ENCODE measurements at regions not wholly inside any gene's neighbourhood (a gene's known extent, or its start where the extent isn't known, plus 50 kb on each side); places are given as distances from the start of the nearest gene placed in this dataset.

DNA sequence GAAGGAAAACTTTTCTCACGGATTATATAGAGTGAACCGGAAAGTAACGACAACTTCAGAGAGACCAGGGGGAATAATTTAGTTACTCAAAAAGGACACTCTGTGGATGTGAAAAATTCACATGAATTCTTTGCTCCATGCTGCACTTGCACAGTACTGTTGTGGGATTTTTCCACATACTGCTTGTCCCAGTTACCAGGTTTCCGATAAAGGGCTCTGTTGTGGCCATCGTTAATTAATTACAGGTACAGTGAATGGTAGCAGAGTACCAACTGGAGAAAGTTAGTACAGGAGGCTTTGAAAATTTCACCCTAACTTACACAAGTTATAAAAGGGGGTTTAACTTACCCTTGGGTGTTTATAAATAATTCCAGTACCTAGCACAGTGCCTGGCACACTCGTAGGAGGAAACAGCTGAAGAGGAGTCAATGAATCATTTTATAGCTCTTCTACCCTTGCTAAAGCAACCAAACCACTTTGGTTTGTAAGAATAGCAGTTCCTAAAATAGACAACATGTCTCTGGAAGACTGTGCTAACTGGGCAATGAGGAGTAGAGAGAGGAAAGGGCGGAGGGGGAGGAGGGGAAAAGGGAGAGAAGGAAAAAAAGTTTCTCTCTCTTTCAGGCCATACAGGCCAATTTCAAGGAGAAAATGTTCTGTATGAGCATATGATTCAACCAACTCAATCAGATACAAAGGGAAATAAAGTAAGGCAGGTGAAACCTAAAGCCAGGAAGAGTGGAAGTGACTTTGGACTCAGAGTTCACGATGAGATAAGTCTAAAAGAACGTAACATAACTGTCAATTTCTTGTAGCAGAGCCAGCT is 98.3 kb upstream of the MAGI3 start:
- DNase-seq (ENCODE audit: extremely low spot score, unreplicated experiment) = no peak
- no peaks in the 10 kb centered on the region for H3K9me3 Mint-ChIP-seq (ENCODE audit: unreplicated experiment)
- TF ChIP-seq, protein P1, sequence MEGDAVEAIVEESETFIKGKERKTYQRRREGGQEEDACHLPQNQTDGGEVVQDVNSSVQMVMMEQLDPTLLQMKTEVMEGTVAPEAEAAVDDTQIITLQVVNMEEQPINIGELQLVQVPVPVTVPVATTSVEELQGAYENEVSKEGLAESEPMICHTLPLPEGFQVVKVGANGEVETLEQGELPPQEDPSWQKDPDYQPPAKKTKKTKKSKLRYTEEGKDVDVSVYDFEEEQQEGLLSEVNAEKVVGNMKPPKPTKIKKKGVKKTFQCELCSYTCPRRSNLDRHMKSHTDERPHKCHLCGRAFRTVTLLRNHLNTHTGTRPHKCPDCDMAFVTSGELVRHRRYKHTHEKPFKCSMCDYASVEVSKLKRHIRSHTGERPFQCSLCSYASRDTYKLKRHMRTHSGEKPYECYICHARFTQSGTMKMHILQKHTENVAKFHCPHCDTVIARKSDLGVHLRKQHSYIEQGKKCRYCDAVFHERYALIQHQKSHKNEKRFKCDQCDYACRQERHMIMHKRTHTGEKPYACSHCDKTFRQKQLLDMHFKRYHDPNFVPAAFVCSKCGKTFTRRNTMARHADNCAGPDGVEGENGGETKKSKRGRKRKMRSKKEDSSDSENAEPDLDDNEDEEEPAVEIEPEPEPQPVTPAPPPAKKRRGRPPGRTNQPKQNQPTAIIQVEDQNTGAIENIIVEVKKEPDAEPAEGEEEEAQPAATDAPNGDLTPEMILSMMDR (IDR thresholded peaks at IDR 0.05) = no peak
- peaks cover 32% of the 10 kb centered on the region for H3K27me3 Mint-ChIP-seq (ENCODE audit: unreplicated experiment)
- H3K4me3 Mint-ChIP-seq (ENCODE audit: unreplicated experiment) = no peak overlapping the region
- H3K4me1 Mint-ChIP-seq (ENCODE audit: unreplicated experiment) = no peaks in the 10 kb centered on the region
- H3K36me3 Mint-ChIP-seq (ENCODE audit: unreplicated experiment) = no peaks in the 10 kb centered on the region
- H3K27ac Mint-ChIP-seq (ENCODE audit: unreplicated experiment) = no peak overlapping the region

DNA sequence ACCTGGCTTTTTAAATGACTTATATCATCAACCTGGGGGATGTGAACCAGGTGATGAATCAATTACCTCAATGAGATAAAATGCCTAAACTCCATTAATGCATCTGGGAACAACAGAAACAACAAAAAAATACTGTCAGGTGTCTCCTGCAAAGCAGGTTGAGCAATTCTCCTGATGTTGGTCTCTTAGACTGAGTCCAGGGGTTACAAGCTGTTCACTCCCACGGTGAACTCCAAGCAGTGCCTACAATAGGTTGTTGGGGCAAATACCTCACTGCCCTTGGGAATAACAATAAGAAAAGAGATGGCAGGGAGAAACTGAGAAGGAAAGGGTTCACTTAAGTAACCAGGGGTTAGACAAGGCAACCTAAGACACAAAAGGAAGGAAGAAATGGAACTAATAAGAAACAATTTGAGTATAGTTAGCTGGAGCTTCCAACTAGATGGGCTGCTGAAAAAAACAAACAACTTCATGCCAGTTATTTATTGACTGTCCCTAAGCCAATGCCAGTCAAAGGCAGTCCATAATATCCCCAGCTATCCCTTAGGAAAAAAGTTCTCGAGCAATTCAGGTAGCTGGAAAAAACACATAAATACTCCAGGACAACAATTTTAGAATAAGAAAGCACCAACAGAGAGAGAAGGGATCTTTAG is 97.6 kb upstream of the MAGI3 start:
- no peak overlapping the region for H3K4me3 Mint-ChIP-seq (ENCODE audit: unreplicated experiment)
- H3K4me1 Mint-ChIP-seq (ENCODE audit: unreplicated experiment) = no peaks in the 10 kb centered on the region
- no peaks in the 10 kb centered on the region for H3K36me3 Mint-ChIP-seq (ENCODE audit: unreplicated experiment)
- no peak for DNase-seq (ENCODE audit: extremely low spot score, unreplicated experiment)
- no peak overlapping the region for H3K27ac Mint-ChIP-seq (ENCODE audit: unreplicated experiment)
- no peaks in the 10 kb centered on the region for H3K9me3 Mint-ChIP-seq (ENCODE audit: unreplicated experiment)
- H3K27me3 Mint-ChIP-seq (ENCODE audit: unreplicated experiment) = peaks cover 33% of the 10 kb centered on the region
- TF ChIP-seq, protein P1 (IDR thresholded peaks at IDR 0.05) = no peak

DNA sequence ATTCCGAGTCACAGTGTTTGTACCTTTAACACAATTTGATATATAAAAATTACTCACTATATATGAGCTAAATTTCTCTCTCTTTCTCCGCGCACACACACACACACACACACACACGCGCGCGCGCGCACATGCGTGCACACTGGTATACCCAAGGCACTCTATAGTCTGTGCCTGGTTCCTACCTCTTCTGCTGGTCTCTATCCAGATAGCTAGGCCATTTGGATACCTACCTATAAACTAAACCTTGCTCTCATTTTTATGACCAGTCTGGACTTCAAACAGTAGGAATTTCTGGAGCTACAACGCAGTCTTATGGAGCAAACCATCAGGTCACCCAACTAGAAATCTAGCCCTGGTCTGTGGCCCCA is 97.1 kb upstream of the MAGI3 start:
- H3K4me3 Mint-ChIP-seq (ENCODE audit: unreplicated experiment) = no peak overlapping the region
- H3K9me3 Mint-ChIP-seq (ENCODE audit: unreplicated experiment) = no peaks in the 10 kb centered on the region
- no peaks in the 10 kb centered on the region for H3K36me3 Mint-ChIP-seq (ENCODE audit: unreplicated experiment)
- peaks cover 34% of the 10 kb centered on the region for H3K27me3 Mint-ChIP-seq (ENCODE audit: unreplicated experiment)
- H3K4me1 Mint-ChIP-seq (ENCODE audit: unreplicated experiment) = no peaks in the 10 kb centered on the region
- TF ChIP-seq, protein P1 (IDR thresholded peaks at IDR 0.05) = no peak
- DNase-seq (ENCODE audit: extremely low spot score, unreplicated experiment) = no peak
- no peak overlapping the region for H3K27ac Mint-ChIP-seq (ENCODE audit: unreplicated experiment)

DNA sequence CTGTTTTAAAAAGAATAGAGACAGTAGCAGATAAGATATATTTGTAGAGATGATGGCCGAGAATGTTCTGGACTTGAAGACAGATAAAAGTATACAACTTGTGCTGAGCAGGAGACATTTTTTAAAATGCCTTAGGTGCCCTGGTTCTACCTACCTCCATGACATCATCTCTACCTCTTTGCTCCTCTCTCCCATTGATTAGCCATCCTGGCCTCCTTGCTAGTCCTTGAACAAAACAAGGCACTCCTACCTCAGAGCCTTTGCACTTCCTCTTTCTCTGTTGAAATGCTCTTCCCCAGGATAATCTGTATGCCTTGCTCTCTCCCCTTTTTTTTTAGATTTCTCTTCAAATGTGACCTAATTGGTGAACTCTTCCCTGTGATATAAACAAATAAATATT is 92.6 kb upstream of the MAGI3 start:
- Mint-ChIP-seq H3K36me3 (ENCODE audit: unreplicated experiment) (no peaks in the 10 kb centered on the region), H3K9me3 (ENCODE audit: unreplicated experiment) (no peaks in the 10 kb centered on the region), H3K27ac (ENCODE audit: unreplicated experiment) (no peak overlapping the region), H3K4me3 (ENCODE audit: unreplicated experiment) (no peak overlapping the region), H3K4me1 (ENCODE audit: unreplicated experiment) (no peaks in the 10 kb centered on the region), H3K27me3 (ENCODE audit: unreplicated experiment) (peaks cover 43% of the 10 kb centered on the region)
- DNase-seq (ENCODE audit: extremely low spot score, unreplicated experiment) = no peak
- TF ChIP-seq, protein P1 (IDR thresholded peaks at IDR 0.05) = no peak

DNA sequence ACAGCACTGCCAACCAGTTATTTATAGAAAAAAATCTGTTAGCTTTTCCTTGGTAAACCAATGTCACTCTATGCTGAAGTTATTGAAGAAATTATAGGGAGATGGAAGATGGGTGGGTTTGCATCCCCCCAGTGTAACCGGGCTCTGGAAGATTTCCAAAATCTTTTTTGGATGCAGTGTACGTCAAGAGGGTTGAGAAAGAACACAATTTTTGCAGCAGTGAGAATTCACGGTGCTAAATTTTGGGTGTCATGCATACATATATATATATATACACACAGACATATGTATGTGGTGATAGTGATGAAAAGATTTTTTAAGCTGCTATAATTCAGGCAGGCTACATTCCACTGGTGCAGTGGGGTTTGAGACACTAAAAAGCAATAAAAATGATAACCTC is 91.4 kb upstream of the MAGI3 start:
- no peaks in the 10 kb centered on the region for H3K9me3 Mint-ChIP-seq (ENCODE audit: unreplicated experiment)
- peaks cover 43% of the 10 kb centered on the region for H3K27me3 Mint-ChIP-seq (ENCODE audit: unreplicated experiment)
- no peaks in the 10 kb centered on the region for H3K36me3 Mint-ChIP-seq (ENCODE audit: unreplicated experiment)
- no peak overlapping the region for H3K4me3 Mint-ChIP-seq (ENCODE audit: unreplicated experiment)
- H3K4me1 Mint-ChIP-seq (ENCODE audit: unreplicated experiment) = no peaks in the 10 kb centered on the region
- DNase-seq (ENCODE audit: extremely low spot score, unreplicated experiment) = no peak
- TF ChIP-seq, protein P1 (IDR thresholded peaks at IDR 0.05) = no peak
- no peak overlapping the region for H3K27ac Mint-ChIP-seq (ENCODE audit: unreplicated experiment)

All from osteocyte (in vitro differentiated cells).